ENCODE measurements at regions not wholly inside any gene's neighbourhood (a gene's known extent, or its start where the extent isn't known, plus 50 kb on each side); places are given as distances from the start of the nearest gene placed in this dataset.

DNA sequence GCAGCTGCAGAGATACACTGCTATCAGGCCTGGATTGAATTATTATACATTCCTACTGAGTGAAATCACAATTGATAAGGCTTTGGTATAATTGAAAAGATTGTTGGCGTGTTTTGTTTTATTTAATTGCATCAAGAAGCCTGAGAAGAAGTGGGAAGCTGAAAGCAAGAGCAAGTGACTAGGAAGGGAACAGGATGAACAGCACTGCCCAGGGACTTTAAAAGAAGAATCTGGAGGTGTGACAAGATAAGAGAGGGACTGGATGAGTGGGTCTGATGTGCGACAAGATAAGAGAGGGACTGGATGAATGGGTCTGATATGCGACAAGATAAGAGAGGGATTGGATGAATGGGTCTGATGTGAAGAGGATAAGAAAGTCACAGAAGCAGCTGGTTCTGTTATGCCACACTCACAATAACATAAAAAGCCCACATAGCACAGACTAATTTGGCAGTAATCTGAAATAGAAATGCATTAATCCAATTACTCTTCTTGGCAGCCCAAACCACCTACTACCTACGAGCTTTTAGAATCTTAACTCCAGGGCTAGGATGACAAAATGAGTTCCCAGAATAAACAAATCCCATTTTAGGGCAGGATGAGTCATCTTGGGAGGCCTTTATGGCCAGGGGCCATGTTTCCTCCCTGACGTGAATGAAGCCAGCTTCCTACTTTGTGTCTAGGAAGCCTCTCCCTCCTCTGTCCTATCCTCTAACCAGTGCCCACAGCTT is 129.7 kb downstream of the DUSP10 start:
- 8 to 18% (median 16%) methylated on average over 5 of the region's 5 CpGs for WGBS, 3 donors
- TF ChIP-seq, protein P1, sequence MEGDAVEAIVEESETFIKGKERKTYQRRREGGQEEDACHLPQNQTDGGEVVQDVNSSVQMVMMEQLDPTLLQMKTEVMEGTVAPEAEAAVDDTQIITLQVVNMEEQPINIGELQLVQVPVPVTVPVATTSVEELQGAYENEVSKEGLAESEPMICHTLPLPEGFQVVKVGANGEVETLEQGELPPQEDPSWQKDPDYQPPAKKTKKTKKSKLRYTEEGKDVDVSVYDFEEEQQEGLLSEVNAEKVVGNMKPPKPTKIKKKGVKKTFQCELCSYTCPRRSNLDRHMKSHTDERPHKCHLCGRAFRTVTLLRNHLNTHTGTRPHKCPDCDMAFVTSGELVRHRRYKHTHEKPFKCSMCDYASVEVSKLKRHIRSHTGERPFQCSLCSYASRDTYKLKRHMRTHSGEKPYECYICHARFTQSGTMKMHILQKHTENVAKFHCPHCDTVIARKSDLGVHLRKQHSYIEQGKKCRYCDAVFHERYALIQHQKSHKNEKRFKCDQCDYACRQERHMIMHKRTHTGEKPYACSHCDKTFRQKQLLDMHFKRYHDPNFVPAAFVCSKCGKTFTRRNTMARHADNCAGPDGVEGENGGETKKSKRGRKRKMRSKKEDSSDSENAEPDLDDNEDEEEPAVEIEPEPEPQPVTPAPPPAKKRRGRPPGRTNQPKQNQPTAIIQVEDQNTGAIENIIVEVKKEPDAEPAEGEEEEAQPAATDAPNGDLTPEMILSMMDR (IDR thresholded peaks at IDR 0.05), result no peak
- no peak for TF ChIP-seq EP300 (IDR thresholded peaks at IDR 0.05)
- TF ChIP-seq POLR2A (IDR thresholded peaks at IDR 0.05), result no peak
- no peak overlapping the region for H3K27ac ChIP-seq

DNA sequence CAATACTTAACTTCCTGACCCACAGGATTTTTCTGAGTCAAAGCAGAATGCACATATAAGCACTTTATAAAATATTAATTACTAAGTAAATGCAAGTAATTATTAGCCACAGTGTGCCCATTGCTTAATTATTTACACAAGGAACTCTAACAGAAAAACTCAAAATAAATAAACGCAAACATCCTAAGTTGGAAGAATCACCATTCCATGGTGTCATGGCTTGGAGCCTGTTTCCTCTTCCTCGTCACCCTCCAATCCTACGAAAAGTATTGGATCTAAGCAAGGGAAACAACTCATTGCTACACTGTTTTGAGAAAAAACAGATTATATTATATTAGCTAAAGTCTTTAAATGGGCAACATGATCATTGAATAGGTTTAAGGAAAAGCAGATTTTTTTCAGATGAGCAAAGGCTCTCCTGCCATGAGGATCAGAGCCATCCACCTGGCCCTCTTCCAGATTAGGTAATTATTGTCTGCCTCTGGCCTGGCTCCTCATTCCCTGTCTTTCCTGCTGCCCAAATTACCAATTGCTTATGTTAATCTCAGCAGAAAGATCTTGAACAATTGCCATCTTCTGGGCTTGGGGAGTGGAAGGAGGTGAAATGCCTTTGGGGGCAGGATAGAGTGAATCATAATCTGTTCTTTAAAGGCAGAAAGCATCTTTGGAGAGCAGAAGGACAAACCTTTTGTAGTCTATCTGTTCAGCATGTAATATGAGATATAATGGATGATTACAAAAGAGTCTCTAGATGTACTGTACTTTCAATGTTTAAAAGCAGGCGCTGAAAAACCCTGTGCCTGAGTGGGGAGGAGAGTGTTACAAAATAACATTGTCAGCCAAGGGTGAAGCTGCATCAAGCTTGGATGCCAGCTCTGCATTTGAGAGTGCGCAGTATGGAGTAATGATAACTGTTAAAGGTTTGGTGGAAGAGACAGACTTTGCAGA is 121.2 kb downstream of the DUSP10 start:
- H3K27me3 ChIP-seq, result no peaks in the 10 kb centered on the region
- H3K4me3 ChIP-seq, result no peak overlapping the region
- DNase-seq, result no peak
- TF ChIP-seq POLR2A (IDR thresholded peaks at IDR 0.05) (no peak), EP300 (IDR thresholded peaks at IDR 0.05) (no peak)
- TF ChIP-seq, protein P1 (IDR thresholded peaks at IDR 0.05), result no peak
- no peaks in the 10 kb centered on the region for H3K4me1 ChIP-seq (ENCODE audit: insufficient read depth)
- no peaks in the 10 kb centered on the region for H3K9me3 ChIP-seq
- no peaks in the 10 kb centered on the region for H3K36me3 ChIP-seq
- intact Hi-C loops (cut with DNase I), result no loop called here
- H3K27ac ChIP-seq, result no peak overlapping the region
- WGBS, 3 donors, result 89 to 95% (median 89%) methylated on average over 5 of the region's 5 CpGs

More for the DNA sequence above, 129.7 kb downstream of the DUSP10 start:
- intact Hi-C loops (cut with DNase I), result no loop called here
- Histone ChIP-seq H3K36me3 (no peaks in the 10 kb centered on the region), H3K4me3 (no peak overlapping the region), H3K27me3 (no peaks in the 10 kb centered on the region), H3K4me1 (ENCODE audit: insufficient read depth) (peaks cover 3% of the 10 kb centered on the region), H3K9me3 (no peaks in the 10 kb centered on the region)
- peak; percentile 68 to 82 (median 71) for DNase-seq

- Histone ChIP-seq H3K9me3 (no peaks in the 10 kb centered on the region), H3K27ac (no peak overlapping the region), H3K36me3 (no peaks in the 10 kb centered on the region), H3K27me3 (no peaks in the 10 kb centered on the region), H3K4me3 (no peak overlapping the region), H3K4me1 (ENCODE audit: insufficient read depth) (no peaks in the 10 kb centered on the region)
- no peak for DNase-seq
- intact Hi-C loops (cut with DNase I), result no loop called here
- TF ChIP-seq EP300 (IDR thresholded peaks at IDR 0.05) (no peak), POLR2A (IDR thresholded peaks at IDR 0.05) (no peak)
- TF ChIP-seq, protein P1 (IDR thresholded peaks at IDR 0.05), result no peak
- WGBS, 3 donors, result 86 to 95% (median 89%) methylated on average over 2 of the region's 2 CpGs
Observed at GRCh38 chr1:221621683-221622082, 120.2 kb downstream of the DUSP10 start.

DNA sequence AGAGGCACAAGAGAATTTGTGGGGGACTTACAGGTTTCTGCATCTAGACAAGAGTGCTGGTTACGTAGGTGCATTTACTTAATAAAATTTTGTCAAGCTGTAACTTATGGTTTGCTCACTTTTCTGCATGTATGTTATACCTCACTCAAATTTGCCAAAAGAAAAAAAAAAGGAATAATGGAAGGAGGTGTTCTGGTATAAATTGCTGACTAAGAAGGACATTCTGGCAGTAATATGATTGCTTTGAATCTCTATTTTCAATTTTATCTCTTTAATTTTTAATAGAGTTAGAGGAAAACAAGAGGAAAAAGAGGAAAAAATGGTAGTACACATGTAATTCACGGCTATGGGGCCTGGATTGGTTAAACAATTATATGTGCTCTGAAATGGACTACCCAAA is 119.5 kb downstream of the DUSP10 start:
- no peak overlapping the region for H3K27ac ChIP-seq
- no peaks in the 10 kb centered on the region for H3K27me3 ChIP-seq
- no peaks in the 10 kb centered on the region for H3K36me3 ChIP-seq
- TF ChIP-seq EP300 (IDR thresholded peaks at IDR 0.05) (no peak), POLR2A (IDR thresholded peaks at IDR 0.05) (no peak)
- TF ChIP-seq, protein P1 (IDR thresholded peaks at IDR 0.05), result no peak
- H3K4me1 ChIP-seq (ENCODE audit: insufficient read depth), result no peaks in the 10 kb centered on the region
- H3K4me3 ChIP-seq, result no peak overlapping the region
- 83 to 90% (median 85%) methylated on average over 2 of the region's 2 CpGs for whole genome bisulfite sequencing, 3 donors
- H3K9me3 ChIP-seq, result no peaks in the 10 kb centered on the region
- DNase-seq, result no peak
- intact Hi-C loops (cut with DNase I), result no loop called here
